Ishikawa (cell line): ENCODE measurements at regions not wholly inside any gene's neighbourhood (a gene's known extent, or its start where the extent isn't known, plus 50 kb on each side); places are given as distances from the start of the nearest gene placed in this dataset.

ENCODE experiments used
- CEBPB ChIP-seq: IDR thresholded peaks from 2 replicates; pipeline ENCODE4 v1.6.1; 2012
- CREB1 ChIP-seq: IDR thresholded peaks from 2 replicates; pipeline ENCODE4 v1.6.1; 2012; ENCODE audit warnings: low read depth
- EGR1 ChIP-seq: IDR thresholded peaks from 2 replicates; pipeline ENCODE4 v1.6.1; 2012
- EP300 ChIP-seq: IDR thresholded peaks from 2 replicates; pipeline ENCODE4 v1.6.1; 2012; ENCODE audit warnings: borderline replicate concordance
- FOXM1 ChIP-seq: IDR thresholded peaks from 2 replicates; pipeline ENCODE4 v1.6.1; 2012; ENCODE audit warnings: low read depth, borderline replicate concordance
- MAX ChIP-seq: IDR thresholded peaks from 2 replicates; pipeline ENCODE4 v1.6.1; 2012
- NFIC ChIP-seq: IDR thresholded peaks from 2 replicates; pipeline ENCODE4 v1.6.1; 2012
- RAD21 ChIP-seq: IDR thresholded peaks from 2 replicates; pipeline ENCODE4 v1.6.1; 2012; ENCODE audit warnings: low read depth
- REST ChIP-seq: IDR thresholded peaks from 2 replicates; pipeline ENCODE4 v1.6.1; 2012; ENCODE audit warnings: low read depth, mild to moderate bottlenecking
- TAF1 ChIP-seq: IDR thresholded peaks from 2 replicates; pipeline ENCODE4 v1.6.1; 2012; ENCODE audit warnings: low read depth, mild to moderate bottlenecking
- TCF12 ChIP-seq: IDR thresholded peaks from 2 replicates; pipeline ENCODE4 v1.6.1; 2012; ENCODE audit warnings: low read depth
- TEAD4 ChIP-seq: IDR thresholded peaks from 2 replicates; pipeline ENCODE4 v1.6.1; 2012
- USF1 ChIP-seq: IDR thresholded peaks from 2 replicates; pipeline ENCODE4 v1.6.1; 2012
- YY1 ChIP-seq: IDR thresholded peaks from 2 replicates; pipeline ENCODE4 v1.6.1; 2012; ENCODE audit warnings: low read depth
- ZBTB7A ChIP-seq: IDR thresholded peaks from 2 replicates; pipeline ENCODE4 v1.6.1; 2012; ENCODE audit warnings: low read depth

- TF ChIP-seq REST (no peak), TAF1 (no peak), ZBTB7A (no peak), TEAD4 (no peak), CREB1 (no peak), RAD21 (no peak), FOXM1 (no peak), USF1 (no peak), EP300 (no peak)
These were observed 139.7 kb upstream of the ETV3 start for GRCh38 chr1:157277913-157278312.

GRCh38 chr1:157277281-157277680 lies 139.1 kb upstream of the ETV3 start:
- TF ChIP-seq TAF1: no peak
- no peak for TF ChIP-seq CREB1
- no peak for TF ChIP-seq TCF12
- no peak for TF ChIP-seq MAX
- TF ChIP-seq REST: no peak
- no peak for TF ChIP-seq CEBPB
- TF ChIP-seq RAD21: no peak
- TF ChIP-seq EGR1: no peak
- no peak for TF ChIP-seq FOXM1
- TF ChIP-seq EP300: no peak
- no peak for TF ChIP-seq USF1
- TF ChIP-seq ZBTB7A: no peak
- no peak for TF ChIP-seq NFIC
- no peak for TF ChIP-seq YY1
- no peak for TF ChIP-seq TEAD4

GRCh38 chr1:157274698-157275534 lies 136.7 kb upstream of the ETV3 start:
- no peak for TF ChIP-seq FOXM1
- TF ChIP-seq RAD21: no peak
- TF ChIP-seq EP300: no peak
- no peak for TF ChIP-seq TCF12
- no peak for TF ChIP-seq YY1
- TF ChIP-seq EGR1: no peak
- TF ChIP-seq CEBPB: no peak
- TF ChIP-seq USF1: no peak
- no peak for TF ChIP-seq TEAD4

GRCh38 chr1:157272729-157273524 lies 134.7 kb upstream of the ETV3 start:
- TF ChIP-seq REST (no peak), TAF1 (no peak), USF1 (no peak), MAX (no peak), TCF12 (no peak), RAD21 (no peak), CREB1 (no peak), TEAD4 (no peak), EGR1 (no peak), CEBPB (no peak)
